IPS-11a (cell line): ENCODE measurements at regions not wholly inside any gene's neighbourhood (a gene's known extent, or its start where the extent isn't known, plus 50 kb on each side); places are given as distances from the start of the nearest gene placed in this dataset.

Source experiments
- H3K4me3 ChIP-seq: one replicate; pipeline ENCODE4 v1.5.1; 2013; ENCODE audit warnings: low read depth, low read length, control low read depth

DNA sequence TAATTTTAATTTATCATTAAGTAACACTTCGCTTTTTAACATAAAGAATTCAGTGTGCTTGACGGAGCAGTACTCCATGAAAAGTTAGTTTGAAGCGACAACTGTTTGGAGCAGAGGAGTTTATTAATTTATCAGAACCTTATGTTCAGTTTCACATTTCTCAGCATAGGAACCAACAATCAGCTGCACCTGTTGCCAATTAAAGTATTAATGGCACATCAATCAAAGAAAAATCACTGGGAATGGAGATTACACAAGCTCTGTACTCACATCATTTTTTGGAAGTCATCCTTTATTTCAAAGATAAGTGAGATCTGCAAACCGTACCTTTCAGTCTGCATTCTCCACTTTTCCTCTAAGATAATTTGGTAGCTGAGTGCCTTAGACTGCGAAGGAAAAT, 344.6 kb downstream of the LMO4 start:
- H3K4me3 ChIP-seq = no peak overlapping the region

DNA sequence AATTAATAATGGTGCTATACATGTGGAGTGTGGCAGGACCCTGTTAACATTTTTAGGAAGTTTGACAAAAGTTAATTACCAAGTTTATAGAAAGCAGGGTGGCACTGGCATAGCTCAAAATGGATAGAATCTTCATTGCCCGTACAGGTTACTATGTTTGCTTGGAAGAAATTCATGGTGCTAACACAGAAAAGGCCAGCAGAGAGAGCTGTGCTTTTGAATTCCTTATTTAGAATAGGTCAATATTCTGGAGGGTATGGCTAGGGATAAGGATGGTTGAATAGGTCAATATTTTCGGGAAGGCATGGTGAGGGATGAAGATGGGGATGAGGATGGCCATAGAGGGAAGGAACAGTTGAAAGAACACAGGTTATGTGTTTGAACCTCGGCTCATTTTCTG, 345.1 kb downstream of the LMO4 start:
- no peak overlapping the region for H3K4me3 ChIP-seq

DNA sequence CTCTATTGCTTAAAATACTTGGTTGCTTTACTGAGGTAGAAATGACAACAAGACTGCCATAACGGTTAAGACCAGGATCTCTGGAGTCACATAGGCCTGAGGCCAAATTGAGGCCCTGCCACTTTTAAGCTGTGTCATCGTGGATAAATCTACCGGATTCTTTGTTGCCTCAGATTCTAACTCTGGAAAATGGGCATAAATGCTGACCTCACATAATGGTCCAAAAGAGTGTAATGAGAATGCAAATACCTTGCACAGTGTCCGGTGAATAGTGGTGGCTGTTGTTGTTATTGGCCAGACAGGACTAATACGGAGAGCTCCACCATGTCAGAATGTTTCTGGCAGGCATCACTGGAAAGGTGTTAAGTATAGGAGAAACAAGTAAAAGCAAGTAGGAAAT, 346.1 kb downstream of the LMO4 start:
- H3K4me3 ChIP-seq = no peak overlapping the region

DNA sequence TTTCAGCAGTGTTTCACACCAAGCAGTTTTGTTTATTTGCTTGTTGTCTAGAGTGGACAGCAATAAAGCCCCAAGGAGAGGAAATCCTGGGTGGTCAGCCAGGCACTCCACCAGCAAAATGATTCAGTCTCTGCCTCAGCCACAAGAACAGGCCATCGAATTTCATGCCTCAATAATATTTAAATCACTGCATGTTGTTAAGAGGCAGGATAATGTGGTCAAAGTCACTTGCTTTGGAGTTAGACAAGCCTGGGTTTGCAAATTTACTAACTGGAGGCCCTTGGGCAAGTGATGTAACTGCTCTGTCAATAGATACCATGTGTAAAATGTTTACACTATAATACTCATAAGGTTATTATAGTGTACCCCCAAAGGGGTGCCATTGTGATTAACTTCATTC, 349.6 kb downstream of the LMO4 start:
- no peak overlapping the region for H3K4me3 ChIP-seq

DNA sequence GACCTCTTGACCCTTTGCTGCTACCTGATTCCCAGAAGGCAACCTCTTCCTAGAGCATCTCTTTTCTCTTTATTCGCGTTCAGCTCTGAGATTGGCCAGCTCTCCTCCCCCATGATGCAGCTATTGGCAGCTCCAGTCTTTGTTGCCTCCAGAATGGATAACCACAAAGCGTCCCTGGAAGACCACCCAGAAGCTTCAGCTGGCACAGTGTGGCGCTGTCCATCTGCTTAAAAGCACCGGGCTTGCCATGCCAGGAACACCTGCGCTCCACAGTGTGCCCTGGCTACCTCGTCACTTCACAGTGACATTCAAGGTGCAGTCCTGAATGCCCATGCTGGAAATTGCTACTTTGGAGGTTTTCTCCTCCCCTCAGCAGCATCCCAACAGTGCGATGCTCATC, 353.9 kb downstream of the LMO4 start:
- H3K4me3 ChIP-seq = no peak overlapping the region

DNA sequence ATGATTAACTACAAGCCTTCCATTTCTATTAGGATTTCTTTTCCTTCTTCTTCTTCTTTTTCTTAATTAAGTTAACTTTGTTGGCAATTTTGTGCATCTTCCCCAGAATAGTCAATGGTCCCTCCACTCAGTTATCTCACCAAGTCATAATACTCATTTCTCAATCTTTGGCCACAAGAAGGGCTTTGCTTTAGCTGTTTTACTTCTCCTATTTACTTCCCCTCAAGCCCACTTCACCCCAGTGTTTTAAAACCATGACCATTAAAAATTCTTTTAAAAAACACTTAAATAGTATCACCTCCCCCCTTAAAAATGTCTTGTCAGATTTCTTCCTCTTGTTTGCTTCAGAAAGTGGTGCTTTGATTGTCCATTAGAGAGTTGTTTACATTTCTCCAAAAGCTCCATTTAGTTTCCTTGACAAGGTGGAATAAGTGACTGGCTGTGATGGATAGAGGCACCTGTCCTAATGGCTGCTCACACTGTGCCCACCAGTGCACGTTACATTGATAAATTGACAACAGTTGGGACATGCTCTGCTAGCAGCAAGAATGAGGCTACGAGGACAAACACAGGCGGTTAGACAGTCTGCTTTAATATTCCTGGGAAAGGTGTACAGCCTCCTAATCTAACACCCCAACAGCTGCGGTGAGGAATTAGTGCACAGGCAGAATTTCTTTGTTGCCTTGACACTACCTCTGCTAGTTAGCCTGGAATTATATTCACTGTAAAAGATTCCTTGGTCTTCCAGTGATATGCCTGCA, 354.7 kb downstream of the LMO4 start:
- H3K4me3 ChIP-seq = no peak overlapping the region

DNA sequence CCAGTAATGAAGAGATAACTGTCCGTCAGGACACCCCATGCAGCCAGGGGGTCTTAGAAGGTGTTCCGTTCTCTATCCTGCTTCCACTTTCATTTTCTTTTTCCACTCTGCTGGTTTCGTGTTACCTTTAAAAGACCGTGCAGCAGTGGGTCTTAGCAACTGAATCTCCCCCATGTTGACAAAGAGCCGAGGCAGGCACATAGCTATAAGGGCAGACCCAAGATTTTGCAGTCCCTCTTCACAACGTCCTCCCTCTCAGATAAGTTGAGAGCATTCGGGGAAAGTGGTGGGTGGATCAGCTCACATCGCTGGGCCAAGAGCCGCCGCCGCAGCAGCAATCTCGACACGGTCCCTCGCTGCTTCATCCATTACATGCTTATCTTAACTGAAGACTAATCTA, 355.5 kb downstream of the LMO4 start:
- no peak overlapping the region for H3K4me3 ChIP-seq

DNA sequence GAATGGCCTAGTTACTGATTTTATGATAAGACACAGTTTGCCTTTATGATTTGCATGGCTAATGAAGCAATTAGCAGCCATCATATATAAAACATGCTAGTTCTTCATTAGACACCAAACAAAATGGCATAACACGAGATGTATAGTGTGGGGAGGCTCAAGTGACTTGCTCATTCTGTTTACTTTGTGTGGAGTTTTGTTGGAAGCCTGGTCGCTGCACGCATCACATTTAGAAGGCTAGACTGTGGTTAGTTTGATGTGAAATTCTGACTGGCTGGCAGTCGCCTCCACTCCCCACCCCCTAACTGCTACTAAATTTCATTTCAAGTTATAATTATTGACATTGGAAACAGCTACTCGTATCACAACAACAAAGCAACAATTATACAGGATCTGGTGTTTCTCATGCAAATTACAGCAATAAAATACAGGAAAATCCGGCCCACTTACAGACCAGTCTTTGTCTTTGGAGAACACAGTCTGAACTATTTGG, 356.1 kb downstream of the LMO4 start:
- H3K4me3 ChIP-seq = no peak overlapping the region

DNA sequence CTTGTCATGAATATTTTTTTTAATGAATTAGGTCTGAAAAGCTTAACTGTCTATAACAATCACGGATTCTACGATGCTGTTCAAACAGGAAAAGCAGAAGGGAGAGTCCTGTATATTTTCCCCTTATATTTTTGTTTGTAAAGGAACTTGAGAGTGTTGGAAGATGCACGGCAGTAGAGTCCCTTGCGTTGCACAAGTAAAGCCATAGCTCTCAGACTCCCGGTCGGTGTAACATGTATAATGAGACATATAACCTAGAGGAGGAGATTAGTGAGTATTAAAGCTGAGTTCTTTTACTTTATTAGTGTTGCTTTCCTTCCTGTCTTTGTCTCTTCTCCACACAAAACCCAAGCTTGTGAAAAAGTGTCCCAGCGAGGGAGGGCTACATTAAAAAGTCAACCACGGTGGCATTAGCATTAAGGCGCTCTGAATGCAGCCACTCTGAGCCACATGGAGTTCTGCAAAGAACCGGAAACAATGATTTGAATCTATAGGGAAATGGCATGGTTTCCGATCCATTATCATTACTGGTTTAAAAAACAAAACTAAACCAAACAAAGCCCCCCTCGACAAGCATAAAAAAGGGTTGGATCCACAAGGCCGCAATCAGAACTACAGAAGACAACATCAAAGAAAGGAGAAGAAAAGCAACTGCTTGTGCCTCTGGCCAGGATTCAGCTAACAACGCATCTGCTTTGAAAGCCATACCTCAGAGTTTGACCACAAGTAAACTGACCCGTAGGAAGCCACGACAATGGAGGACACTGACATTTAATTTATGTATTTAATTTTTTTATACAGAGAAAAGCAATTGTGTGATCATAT, 356.8 kb downstream of the LMO4 start:
- no peak overlapping the region for H3K4me3 ChIP-seq

DNA sequence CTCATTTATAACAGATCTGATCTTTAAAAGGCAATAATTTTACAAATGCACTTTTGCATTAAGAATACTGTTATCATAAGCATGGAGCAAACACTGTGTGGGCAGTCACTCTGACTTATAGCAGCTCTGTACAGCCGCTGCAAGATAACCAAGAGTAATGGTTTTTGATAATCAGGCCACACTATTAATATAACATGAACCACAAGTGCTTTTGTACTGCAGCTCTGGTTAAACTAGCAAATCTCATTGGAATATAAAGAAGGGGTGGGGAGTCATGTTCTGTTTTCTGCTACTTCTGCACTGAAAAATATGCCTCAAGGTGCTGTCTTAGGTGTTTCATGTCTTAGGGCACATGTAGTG, 357.4 kb downstream of the LMO4 start:
- H3K4me3 ChIP-seq = no peak overlapping the region

DNA sequence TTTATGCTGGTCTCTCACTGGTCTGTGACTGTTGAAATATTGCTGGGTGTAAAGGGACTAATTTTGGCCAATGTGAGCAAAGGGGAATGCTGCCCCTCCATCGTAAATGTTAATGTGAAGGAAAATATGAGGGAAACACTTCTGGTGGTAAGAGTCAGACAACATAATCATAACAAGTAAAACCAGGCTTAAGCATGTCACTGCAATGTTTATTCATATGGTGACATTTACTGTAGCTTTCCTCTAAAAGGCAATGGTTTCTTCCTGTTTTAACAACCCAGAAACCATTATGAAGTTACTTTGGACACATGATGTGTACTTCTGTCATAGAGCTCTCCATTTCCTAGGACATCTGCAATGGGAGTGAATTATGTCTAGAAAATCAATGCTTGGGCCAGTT, 358.0 kb downstream of the LMO4 start:
- no peak overlapping the region for H3K4me3 ChIP-seq

DNA sequence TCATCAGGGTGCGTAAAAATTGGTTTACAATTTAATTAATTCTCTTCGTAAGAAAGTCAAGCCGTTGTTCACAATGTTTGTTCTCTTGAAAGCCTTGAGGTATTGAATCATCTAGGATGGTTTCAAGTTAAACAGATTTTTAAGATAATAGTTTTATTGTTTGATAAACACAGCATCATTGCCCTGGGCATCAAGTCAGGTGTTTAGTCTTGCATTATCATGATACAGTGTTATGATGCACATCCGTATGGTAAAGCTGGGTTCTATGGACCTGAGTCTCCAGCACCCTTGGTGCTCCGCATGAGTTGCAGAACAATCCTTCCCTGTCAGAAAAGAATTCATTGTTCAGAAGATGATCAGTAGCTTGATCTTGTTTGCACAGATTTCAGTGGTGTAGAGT, 359.5 kb downstream of the LMO4 start:
- no peak overlapping the region for H3K4me3 ChIP-seq

DNA sequence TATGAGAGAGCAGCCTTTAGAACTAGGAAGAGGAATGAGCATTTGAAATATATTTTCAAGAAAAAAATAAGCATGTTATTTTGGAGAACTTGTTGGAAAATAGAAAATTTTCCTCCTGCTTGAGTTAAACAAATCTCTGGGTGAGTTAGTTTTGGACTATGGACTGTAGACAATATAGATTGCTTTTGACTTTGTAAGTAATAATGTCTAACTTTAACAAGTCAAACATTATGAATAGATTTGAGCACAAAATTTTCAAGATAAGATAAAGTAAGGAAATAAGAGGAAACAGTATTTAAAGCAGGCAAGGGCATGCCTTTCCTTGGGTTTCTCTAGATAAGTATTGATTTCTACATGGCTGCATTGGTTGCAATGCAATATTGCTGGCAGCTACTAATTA, 360.8 kb downstream of the LMO4 start:
- no peak overlapping the region for H3K4me3 ChIP-seq

DNA sequence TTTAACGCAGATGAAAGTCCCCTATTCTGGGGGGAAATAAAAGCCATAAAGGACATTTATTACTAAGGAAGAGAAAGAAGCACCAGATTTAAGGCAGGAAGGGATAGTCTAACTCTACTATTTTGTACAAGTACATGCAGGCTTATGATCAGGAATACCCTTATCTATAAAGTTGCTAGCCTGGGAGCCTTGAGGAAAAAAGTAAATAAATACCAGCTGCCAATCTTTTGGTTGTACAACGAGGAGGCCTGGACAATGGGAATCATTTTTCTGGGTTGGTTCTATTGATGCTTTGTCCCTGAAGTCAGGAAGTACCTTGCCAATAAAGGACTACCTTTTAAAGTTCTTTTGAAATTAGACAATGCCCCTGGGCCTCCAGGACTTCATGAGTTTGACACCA, 367.8 kb downstream of the LMO4 start:
- H3K4me3 ChIP-seq = no peak overlapping the region

DNA sequence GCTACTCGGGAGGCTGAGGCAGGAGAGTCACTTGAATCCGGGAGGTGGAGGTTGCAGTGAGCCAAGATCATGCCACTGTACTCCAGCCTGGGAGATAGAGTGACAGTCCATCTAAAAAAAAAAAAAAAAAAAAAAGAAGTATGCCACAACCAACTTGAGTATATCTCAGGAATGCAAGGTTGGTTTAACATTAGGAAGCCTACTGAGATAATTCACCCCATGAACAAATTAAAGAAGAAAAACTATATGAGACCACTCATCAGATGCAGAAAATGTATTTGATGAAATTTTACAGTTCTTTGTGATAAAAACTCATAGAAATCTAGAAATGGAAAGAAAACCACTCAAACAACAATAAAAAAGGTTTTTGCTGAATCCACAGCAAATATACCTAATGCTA, 373.8 kb downstream of the LMO4 start:
- H3K4me3 ChIP-seq = no peak overlapping the region

DNA sequence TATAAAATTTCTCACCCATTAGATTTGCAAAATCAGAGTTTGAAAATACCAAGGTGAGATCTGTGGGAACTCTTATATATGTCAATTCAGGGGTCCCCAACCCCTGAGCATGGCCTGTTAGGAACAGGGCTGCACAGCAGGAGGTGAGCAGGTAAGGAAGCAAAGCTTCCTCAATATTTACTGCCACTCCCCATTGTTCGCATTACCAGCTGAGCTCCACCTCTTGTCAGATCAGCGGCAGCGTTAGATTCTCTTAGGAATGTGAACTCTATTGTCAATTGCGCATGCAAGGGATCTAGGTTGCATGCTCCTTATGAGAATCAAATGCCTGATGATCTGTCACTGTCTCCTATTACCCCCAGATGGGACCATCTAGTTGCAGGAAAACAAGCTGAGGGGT, 376.6 kb downstream of the LMO4 start:
- no peak overlapping the region for H3K4me3 ChIP-seq

DNA sequence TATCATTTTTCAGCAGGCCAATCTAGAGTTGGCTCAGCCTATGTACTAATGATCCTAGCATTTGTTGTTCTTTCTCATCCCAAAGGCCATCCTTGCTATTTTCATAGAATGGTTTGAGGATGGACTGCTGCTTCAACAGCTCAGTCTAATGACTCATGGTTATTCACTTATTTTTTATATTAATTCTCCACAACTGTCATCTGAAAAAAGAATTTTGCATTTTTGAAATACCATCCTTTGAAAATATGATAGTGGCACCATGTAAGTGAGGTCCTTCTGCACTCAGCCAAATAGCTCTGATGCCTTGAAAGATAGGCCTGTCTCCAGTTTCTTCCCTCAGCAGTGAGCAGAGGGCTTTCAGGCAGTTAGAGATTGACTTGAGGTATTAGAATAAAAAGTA, 377.5 kb downstream of the LMO4 start:
- no peak overlapping the region for H3K4me3 ChIP-seq

DNA sequence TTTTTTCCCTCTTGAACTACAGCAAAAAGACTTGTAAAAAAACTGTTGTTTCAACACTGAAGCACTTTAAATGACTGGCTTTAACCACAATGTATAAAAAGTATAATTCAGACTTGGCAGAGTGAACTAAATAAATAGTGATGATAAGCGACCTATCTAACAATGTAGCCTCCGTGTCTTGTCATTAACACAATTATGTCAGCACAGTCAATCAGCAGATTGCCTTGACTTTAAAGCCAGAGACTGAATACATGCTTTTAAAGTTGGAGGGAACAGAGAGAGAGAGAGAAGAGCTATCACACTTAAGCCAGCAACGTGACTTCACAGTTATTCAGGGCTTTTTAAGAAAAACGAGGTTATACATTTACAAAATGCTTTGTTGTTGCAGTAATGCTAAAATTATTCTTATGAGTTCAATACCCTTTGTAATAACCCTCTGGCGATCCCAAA, 378.1 kb downstream of the LMO4 start:
- H3K4me3 ChIP-seq = no peak overlapping the region

DNA sequence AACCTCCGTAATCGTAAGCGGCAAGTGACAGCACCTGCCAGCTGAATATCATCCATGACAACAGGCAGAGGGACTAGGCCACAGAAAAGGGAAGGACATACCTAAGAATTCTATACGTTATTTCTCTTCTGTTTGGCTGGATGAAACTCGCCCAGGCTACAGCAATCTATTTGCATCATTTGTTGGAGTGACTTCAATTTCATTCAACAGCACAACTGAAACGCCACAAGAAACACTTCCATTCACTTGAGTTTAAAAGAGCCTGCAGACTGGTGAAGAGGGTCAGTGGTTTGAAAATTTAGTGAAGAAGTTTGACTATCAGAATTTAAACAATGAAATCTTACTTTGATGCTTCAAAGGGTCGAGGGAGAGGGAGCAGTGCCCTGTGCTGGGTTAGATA, 378.7 kb downstream of the LMO4 start:
- H3K4me3 ChIP-seq = no peak overlapping the region

DNA sequence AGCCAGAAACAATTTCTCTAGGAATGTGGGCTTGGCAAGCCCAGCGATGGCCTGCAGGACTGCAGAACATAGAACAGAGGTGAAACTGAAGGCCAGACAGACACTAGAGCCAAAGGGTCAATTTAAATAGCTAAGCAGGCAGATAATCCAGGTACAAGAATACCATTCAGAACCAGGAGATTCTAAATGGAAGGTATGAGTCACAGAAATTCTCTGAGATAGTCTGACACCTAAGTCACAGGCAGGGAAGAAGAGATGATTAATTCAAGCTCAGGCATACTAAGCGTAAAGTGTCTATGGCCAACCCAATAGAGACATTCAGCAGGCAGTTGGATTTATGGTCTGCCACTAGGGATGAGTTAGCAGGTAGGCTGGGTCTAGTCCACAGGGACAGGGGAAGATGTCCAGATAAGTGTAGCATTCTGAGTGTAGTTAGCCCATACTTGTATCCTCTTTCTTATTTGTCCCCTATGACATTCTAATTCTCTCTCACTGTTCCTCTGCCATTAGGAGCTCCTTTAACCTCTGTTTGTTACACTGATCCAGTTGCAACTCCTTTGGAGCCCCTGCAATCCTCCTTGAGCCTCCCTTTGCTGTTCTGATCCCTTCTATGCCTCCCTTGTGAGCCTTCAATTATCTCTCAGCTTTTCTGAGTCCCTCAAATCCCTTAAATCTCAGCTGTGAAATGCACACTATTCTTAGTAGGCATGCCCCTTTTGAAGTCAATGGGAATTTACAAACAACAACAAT, 383.8 kb downstream of the LMO4 start:
- no peak overlapping the region for H3K4me3 ChIP-seq

DNA sequence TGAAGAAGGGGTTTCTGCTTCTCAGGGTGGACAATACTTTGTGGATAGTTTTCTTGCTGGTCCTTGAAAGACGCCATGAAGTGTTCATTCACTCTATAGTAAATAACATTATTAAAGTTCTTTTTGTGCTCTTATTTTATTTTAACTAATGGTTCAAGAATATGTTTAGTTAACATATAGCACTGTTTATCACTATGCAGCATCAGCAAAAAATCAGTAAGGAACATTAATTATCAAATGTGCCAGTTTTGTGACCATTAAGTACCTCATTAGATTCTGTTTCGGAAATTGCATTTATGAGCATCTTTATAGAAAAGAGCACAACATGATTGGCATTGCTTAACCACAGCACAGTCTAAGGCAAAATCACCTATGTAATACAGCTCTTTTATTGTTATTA, 385.6 kb downstream of the LMO4 start:
- no peak overlapping the region for H3K4me3 ChIP-seq

DNA sequence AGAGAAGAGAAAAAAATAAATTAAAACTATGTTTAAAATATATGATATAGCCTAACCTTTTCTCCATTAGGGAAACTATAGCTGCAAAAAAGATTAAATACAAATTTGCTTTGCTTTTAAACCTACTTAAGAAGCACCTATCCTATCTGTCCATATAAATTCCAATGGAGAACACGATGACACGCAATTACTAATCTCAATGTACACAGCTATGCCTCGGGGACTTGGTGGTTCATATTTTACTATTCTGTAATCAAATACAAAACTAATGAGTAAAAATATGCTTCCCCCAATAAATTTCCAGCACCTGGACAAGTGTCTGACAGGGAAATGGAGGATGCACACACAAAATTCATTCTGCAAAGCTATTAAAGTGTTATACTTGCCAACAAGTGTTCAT, 386.4 kb downstream of the LMO4 start:
- no peak overlapping the region for H3K4me3 ChIP-seq
